ENCODE measurements at regions not wholly inside any gene's neighbourhood (a gene's known extent, or its start where the extent isn't known, plus 50 kb on each side); places are given as distances from the start of the nearest gene placed in this dataset.

GRCh38 chr16:65333283-65333682 is 211.4 kb upstream of the CDH11 start:
- H3K9me3 ChIP-seq (ENCODE audit: severe bottlenecking), result no peaks in the 10 kb centered on the region
- H3K27me3 ChIP-seq (ENCODE audit: insufficient read depth, poor library complexity, severe bottlenecking), result no peaks in the 10 kb centered on the region
- H3K4me3 ChIP-seq (ENCODE audit: severe bottlenecking), result no peak overlapping the region
- ATAC-seq (ENCODE audit: low read depth) (no peak), DNase-seq (ENCODE audit: low spot score) (no peak)
- H3K36me3 ChIP-seq (ENCODE audit: low read depth), result no peaks in the 10 kb centered on the region
- H3K27ac ChIP-seq (ENCODE audit: poor library complexity, severe bottlenecking), result no peak overlapping the region
- TF ChIP-seq CTCF (IDR thresholded peaks at IDR 0.05; ENCODE audit: poor library complexity, severe bottlenecking), result no peak
- peaks cover 14% of the 10 kb centered on the region for H3K4me1 ChIP-seq (ENCODE audit: insufficient read depth, poor library complexity, severe bottlenecking)

GRCh38 chr16:65327346-65327745 is 205.5 kb upstream of the CDH11 start:
- no peaks in the 10 kb centered on the region for H3K4me1 ChIP-seq (ENCODE audit: insufficient read depth, poor library complexity, severe bottlenecking)
- DNase-seq (ENCODE audit: low spot score), result no peak
- TF ChIP-seq CTCF (IDR thresholded peaks at IDR 0.05; ENCODE audit: poor library complexity, severe bottlenecking), result no peak
- H3K27me3 ChIP-seq (ENCODE audit: insufficient read depth, poor library complexity, severe bottlenecking), result no peaks in the 10 kb centered on the region
- no peaks in the 10 kb centered on the region for H3K36me3 ChIP-seq (ENCODE audit: low read depth)
- no peak for ATAC-seq (ENCODE audit: low read depth)
- H3K27ac ChIP-seq (ENCODE audit: poor library complexity, severe bottlenecking), result no peak overlapping the region
- no peak overlapping the region for H3K4me3 ChIP-seq (ENCODE audit: severe bottlenecking)
- H3K9me3 ChIP-seq (ENCODE audit: severe bottlenecking), result no peaks in the 10 kb centered on the region

GRCh38 chr16:65323655-65324237 is 201.9 kb upstream of the CDH11 start:
- Histone ChIP-seq H3K4me1 (ENCODE audit: insufficient read depth, poor library complexity, severe bottlenecking) (no peaks in the 10 kb centered on the region), H3K27ac (ENCODE audit: poor library complexity, severe bottlenecking) (no peak overlapping the region), H3K36me3 (ENCODE audit: low read depth) (no peaks in the 10 kb centered on the region), H3K9me3 (ENCODE audit: severe bottlenecking) (no peaks in the 10 kb centered on the region), H3K27me3 (ENCODE audit: insufficient read depth, poor library complexity, severe bottlenecking) (no peaks in the 10 kb centered on the region), H3K4me3 (ENCODE audit: severe bottlenecking) (no peak overlapping the region)
- ATAC-seq (ENCODE audit: low read depth), result no peak
- DNase-seq (ENCODE audit: low spot score), result no peak
- no peak for TF ChIP-seq CTCF (IDR thresholded peaks at IDR 0.05; ENCODE audit: poor library complexity, severe bottlenecking)

GRCh38 chr16:65319621-65320231 is 197.9 kb upstream of the CDH11 start:
- TF ChIP-seq CTCF (IDR thresholded peaks at IDR 0.05; ENCODE audit: poor library complexity, severe bottlenecking), result no peak
- DNase-seq (ENCODE audit: low spot score) (no peak), ATAC-seq (ENCODE audit: low read depth) (no peak)
- Histone ChIP-seq H3K9me3 (ENCODE audit: severe bottlenecking) (no peaks in the 10 kb centered on the region), H3K36me3 (ENCODE audit: low read depth) (no peaks in the 10 kb centered on the region), H3K4me3 (ENCODE audit: severe bottlenecking) (no peak overlapping the region), H3K4me1 (ENCODE audit: insufficient read depth, poor library complexity, severe bottlenecking) (no peaks in the 10 kb centered on the region), H3K27me3 (ENCODE audit: insufficient read depth, poor library complexity, severe bottlenecking) (no peaks in the 10 kb centered on the region), H3K27ac (ENCODE audit: poor library complexity, severe bottlenecking) (no peak overlapping the region)

GRCh38 chr16:65318590-65319257 is 196.9 kb upstream of the CDH11 start:
- Histone ChIP-seq H3K27me3 (ENCODE audit: insufficient read depth, poor library complexity, severe bottlenecking) (no peaks in the 10 kb centered on the region), H3K4me3 (ENCODE audit: severe bottlenecking) (no peak overlapping the region), H3K4me1 (ENCODE audit: insufficient read depth, poor library complexity, severe bottlenecking) (no peaks in the 10 kb centered on the region), H3K9me3 (ENCODE audit: severe bottlenecking) (no peaks in the 10 kb centered on the region), H3K27ac (ENCODE audit: poor library complexity, severe bottlenecking) (no peak overlapping the region), H3K36me3 (ENCODE audit: low read depth) (no peaks in the 10 kb centered on the region)
- no peak for TF ChIP-seq CTCF (IDR thresholded peaks at IDR 0.05; ENCODE audit: poor library complexity, severe bottlenecking)
- ATAC-seq (ENCODE audit: low read depth), result no peak
- DNase-seq (ENCODE audit: low spot score), result no peak
